ENCODE measurements at regions not wholly inside any gene's neighbourhood (a gene's known extent, or its start where the extent isn't known, plus 50 kb on each side); places are given as distances from the start of the nearest gene placed in this dataset.

- Mint-ChIP-seq H3K4me3 (peak overlapping the region in 7 of 8 donors; percentile 42 to 73 (median 52)), H3K9me3 (no peaks in the 10 kb centered on the region), H3K36me3 (peaks cover 4 to 21% of the 10 kb centered on the region in 2 donors), H3K27me3 (no peaks in the 10 kb centered on the region), H3K4me1 (peaks cover 8 to 35% (median 25%) of the 10 kb centered on the region in 4 donors), H3K27ac (peak overlapping the region in 6 of 7 donors; percentile 13 to 95 (median 69))
- ChIA-PET CTCF (ENCODE audit: partially characterized antibody) (no interaction called here), POLR2A (ENCODE audit: partially characterized antibody) (no interaction called here)
- Histone ChIP-seq H3K27me3 (ENCODE audit: insufficient read depth, low read length) (no peaks in the 10 kb centered on the region), H3K36me3 (ENCODE audit: insufficient read depth, low read length) (peaks cover 19% of the 10 kb centered on the region), H3K27ac (ENCODE audit: low read depth, low read length) (no peak overlapping the region), H3K4me1 (ENCODE audit: insufficient read depth, low read length) (peaks cover 27% of the 10 kb centered on the region), H3K9me3 (ENCODE audit: control insufficient read depth in 1 of 2, low read length in 2 of 2) (no peaks in the 10 kb centered on the region), H3K4me3 (ENCODE audit: low read length in 2 of 2) (no peak overlapping the region)
- no peak for DNase-seq
- intact Hi-C loops (cut with micrococcal nuclease): no loop called here
Observed at GRCh38 chr12:124390442-124391097, 95.7 kb downstream of the RFLNA start.

GRCh38 chr12:124389725-124390441 is 95.0 kb downstream of the RFLNA start:
- Histone ChIP-seq H3K27ac (ENCODE audit: low read depth, low read length) (no peak overlapping the region), H3K4me3 (ENCODE audit: low read length in 2 of 2) (no peak overlapping the region), H3K27me3 (ENCODE audit: insufficient read depth, low read length) (no peaks in the 10 kb centered on the region), H3K36me3 (ENCODE audit: insufficient read depth, low read length) (peaks cover 17% of the 10 kb centered on the region), H3K9me3 (ENCODE audit: control insufficient read depth in 1 of 2, low read length in 2 of 2) (no peaks in the 10 kb centered on the region), H3K4me1 (ENCODE audit: insufficient read depth, low read length) (peaks cover 27% of the 10 kb centered on the region)
- intact Hi-C loops (cut with micrococcal nuclease): loop anchor here (2.0 kb wide), 1 partner anchor 77 kb away; no protein-coding TSS in a partner anchor
- peak overlapping the region in 6 of 7 donors; percentile 43 to 76 (median 72) for H3K27ac Mint-ChIP-seq
- H3K4me1 Mint-ChIP-seq: peaks cover 8 to 35% (median 25%) of the 10 kb centered on the region in 4 donors
- H3K9me3 Mint-ChIP-seq: no peaks in the 10 kb centered on the region
- no peak for DNase-seq
- POLR2A ChIA-PET (ENCODE audit: partially characterized antibody): interaction anchor here (0.9 kb wide), 1 partner anchor 176 kb away, joined by 3 read pairs; no protein-coding TSS in a partner anchor
- no peaks in the 10 kb centered on the region for H3K27me3 Mint-ChIP-seq
- H3K4me3 Mint-ChIP-seq: peak overlapping the region; percentile 49 to 79 (median 64)
- H3K36me3 Mint-ChIP-seq: peaks cover 4 to 17% of the 10 kb centered on the region in 2 donors
- CTCF ChIA-PET (ENCODE audit: partially characterized antibody): interaction anchor here (1.4 kb wide), 2 partner anchors 76 to 375 kb away, joined by 4 read pairs; no protein-coding TSS in a partner anchor

GRCh38 chr12:124389138-124389724 is 94.3 kb downstream of the RFLNA start:
- H3K27ac ChIP-seq (ENCODE audit: low read depth, low read length): peak overlapping the region; percentile 31
- no peaks in the 10 kb centered on the region for H3K9me3 Mint-ChIP-seq
- peaks cover 14% of the 10 kb centered on the region for H3K36me3 ChIP-seq (ENCODE audit: insufficient read depth, low read length)
- peaks cover 8 to 35% (median 24%) of the 10 kb centered on the region in 4 donors for H3K4me1 Mint-ChIP-seq
- H3K36me3 Mint-ChIP-seq: peaks cover under 1 to 17% of the 10 kb centered on the region in 2 donors
- peak overlapping the region; percentile 62 to 81 (median 70) for H3K4me3 Mint-ChIP-seq
- H3K4me1 ChIP-seq (ENCODE audit: insufficient read depth, low read length): peaks cover 27% of the 10 kb centered on the region
- intact Hi-C loops (cut with micrococcal nuclease): loop anchor here (2.0 kb wide), 1 partner anchor 78 kb away; no protein-coding TSS in a partner anchor
- H3K9me3 ChIP-seq (ENCODE audit: control insufficient read depth in 1 of 2, low read length in 2 of 2): no peaks in the 10 kb centered on the region
- ChIA-PET CTCF (ENCODE audit: partially characterized antibody) (interaction anchor here (1.4 kb wide), 2 partner anchors 77 to 376 kb away, joined by 4 read pairs; no protein-coding TSS in a partner anchor), POLR2A (ENCODE audit: partially characterized antibody) (interaction anchor here (0.9 to 2.2 kb wide), 3 partner anchors 77 to 177 kb away, joined by 3 to 6 read pairs (median 3); no protein-coding TSS in a partner anchor)
- H3K27me3 Mint-ChIP-seq: no peaks in the 10 kb centered on the region
- peak; percentile 61 to 84 (median 68) for DNase-seq
- no peaks in the 10 kb centered on the region for H3K27me3 ChIP-seq (ENCODE audit: insufficient read depth, low read length)
- peak overlapping the region in 6 of 7 donors; percentile 37 to 79 (median 70) for H3K27ac Mint-ChIP-seq
- no peak overlapping the region for H3K4me3 ChIP-seq (ENCODE audit: low read length in 2 of 2)

- H3K27ac Mint-ChIP-seq: peak overlapping the region in 2 of 7 donors; percentile 66 to 69
- DNase-seq: peak in 4 of 5 donors; percentile 43 to 74 (median 53)
- H3K27me3 ChIP-seq (ENCODE audit: insufficient read depth, low read length): no peaks in the 10 kb centered on the region
- peaks cover 27% of the 10 kb centered on the region for H3K4me1 ChIP-seq (ENCODE audit: insufficient read depth, low read length)
- H3K27me3 Mint-ChIP-seq: no peaks in the 10 kb centered on the region
- H3K27ac ChIP-seq (ENCODE audit: low read depth, low read length): peak overlapping the region; percentile 31
- H3K4me1 Mint-ChIP-seq: peaks cover 8 to 35% (median 24%) of the 10 kb centered on the region in 4 donors
- H3K4me3 Mint-ChIP-seq: peak overlapping the region in 6 of 8 donors; percentile 62 to 81 (median 73)
- no peaks in the 10 kb centered on the region for H3K9me3 ChIP-seq (ENCODE audit: control insufficient read depth in 1 of 2, low read length in 2 of 2)
- ChIA-PET POLR2A (ENCODE audit: partially characterized antibody) (interaction anchor here (0.6 to 2.2 kb wide), 3 partner anchors 65 to 178 kb away, joined by 3 to 6 read pairs (median 3); no protein-coding TSS in a partner anchor), CTCF (ENCODE audit: partially characterized antibody) (interaction anchor here (1.0 to 1.4 kb wide), 3 partner anchors 10 to 377 kb away, joined by 4 read pairs; no protein-coding TSS in a partner anchor)
- H3K36me3 Mint-ChIP-seq: peaks cover 0 to 14% of the 10 kb centered on the region in 2 donors
- H3K36me3 ChIP-seq (ENCODE audit: insufficient read depth, low read length): peaks cover 11% of the 10 kb centered on the region
- no peak overlapping the region for H3K4me3 ChIP-seq (ENCODE audit: low read length in 2 of 2)
- no peaks in the 10 kb centered on the region for H3K9me3 Mint-ChIP-seq
- intact Hi-C loops (cut with micrococcal nuclease): loop anchor here (2.0 kb wide), 1 partner anchor 78 kb away; no protein-coding TSS in a partner anchor
Observed at GRCh38 chr12:124388679-124389137, 93.8 kb downstream of the RFLNA start.

GRCh38 chr12:124388038-124388671 is 93.3 kb downstream of the RFLNA start:
- Mint-ChIP-seq H3K9me3 (no peaks in the 10 kb centered on the region), H3K36me3 (peaks cover 0 to 14% of the 10 kb centered on the region in 2 donors), H3K4me1 (peaks cover 8 to 35% (median 21%) of the 10 kb centered on the region in 4 donors), H3K27ac (peak overlapping the region in 1 of 7 donors; percentile 12), H3K4me3 (peak overlapping the region in 1 of 8 donors; percentile 36), H3K27me3 (no peaks in the 10 kb centered on the region)
- H3K4me3 ChIP-seq (ENCODE audit: low read length in 2 of 2): no peak overlapping the region
- CTCF ChIA-PET (ENCODE audit: partially characterized antibody): interaction anchor here (0.7 to 1.4 kb wide), 4 partner anchors 11 to 168 kb away, joined by 3 to 4 read pairs (median 4); no protein-coding TSS in a partner anchor
- no peaks in the 10 kb centered on the region for H3K27me3 ChIP-seq (ENCODE audit: insufficient read depth, low read length)
- no peaks in the 10 kb centered on the region for H3K9me3 ChIP-seq (ENCODE audit: control insufficient read depth in 1 of 2, low read length in 2 of 2)
- peaks cover 11% of the 10 kb centered on the region for H3K36me3 ChIP-seq (ENCODE audit: insufficient read depth, low read length)
- peaks cover 27% of the 10 kb centered on the region for H3K4me1 ChIP-seq (ENCODE audit: insufficient read depth, low read length)
- POLR2A ChIA-PET (ENCODE audit: partially characterized antibody): interaction anchor here (0.6 to 2.2 kb wide), 3 partner anchors 65 to 178 kb away, joined by 3 to 6 read pairs (median 3); no protein-coding TSS in a partner anchor
- H3K27ac ChIP-seq (ENCODE audit: low read depth, low read length): no peak overlapping the region
- intact Hi-C loops (cut with micrococcal nuclease): loop anchor here (2.0 kb wide), 1 partner anchor 79 kb away; no protein-coding TSS in a partner anchor
- no peak for DNase-seq

GRCh38 chr12:124387528-124387911 is 92.6 kb downstream of the RFLNA start:
- CTCF ChIA-PET (ENCODE audit: partially characterized antibody): interaction anchor here (0.7 to 1.2 kb wide), 2 partner anchors 21 to 168 kb away, joined by 3 read pairs; no protein-coding TSS in a partner anchor
- no peaks in the 10 kb centered on the region for H3K9me3 ChIP-seq (ENCODE audit: control insufficient read depth in 1 of 2, low read length in 2 of 2)
- no peaks in the 10 kb centered on the region for H3K27me3 Mint-ChIP-seq
- no peak for DNase-seq
- H3K27ac ChIP-seq (ENCODE audit: low read depth, low read length): no peak overlapping the region
- no peaks in the 10 kb centered on the region for H3K27me3 ChIP-seq (ENCODE audit: insufficient read depth, low read length)
- intact Hi-C loops (cut with micrococcal nuclease): no loop called here
- no peak overlapping the region for H3K27ac Mint-ChIP-seq
- POLR2A ChIA-PET (ENCODE audit: partially characterized antibody): interaction anchor here (1.4 to 2.2 kb wide), 2 partner anchors 79 to 179 kb away, joined by 3 to 6 read pairs; no protein-coding TSS in a partner anchor
- peaks cover 0 to 18% of the 10 kb centered on the region in 2 donors for H3K36me3 Mint-ChIP-seq
- peaks cover 8 to 33% (median 21%) of the 10 kb centered on the region in 4 donors for H3K4me1 Mint-ChIP-seq
- peaks cover 27% of the 10 kb centered on the region for H3K4me1 ChIP-seq (ENCODE audit: insufficient read depth, low read length)
- no peaks in the 10 kb centered on the region for H3K9me3 Mint-ChIP-seq
- no peak overlapping the region for H3K4me3 ChIP-seq (ENCODE audit: low read length in 2 of 2)
- no peak overlapping the region for H3K4me3 Mint-ChIP-seq
- H3K36me3 ChIP-seq (ENCODE audit: insufficient read depth, low read length): peaks cover 16% of the 10 kb centered on the region
